ENCODE measurements at regions not wholly inside any gene's neighbourhood (a gene's known extent, or its start where the extent isn't known, plus 50 kb on each side); places are given as distances from the start of the nearest gene placed in this dataset.
A peak's percentile ranks its signal among the peaks of the same experiment; 100 is the strongest.
"Not testable (repeated sequence)": the region's sequence is repeated elsewhere in the genome, so short reads cannot be mapped to it uniquely, and the experiment has no call there.

DNA sequence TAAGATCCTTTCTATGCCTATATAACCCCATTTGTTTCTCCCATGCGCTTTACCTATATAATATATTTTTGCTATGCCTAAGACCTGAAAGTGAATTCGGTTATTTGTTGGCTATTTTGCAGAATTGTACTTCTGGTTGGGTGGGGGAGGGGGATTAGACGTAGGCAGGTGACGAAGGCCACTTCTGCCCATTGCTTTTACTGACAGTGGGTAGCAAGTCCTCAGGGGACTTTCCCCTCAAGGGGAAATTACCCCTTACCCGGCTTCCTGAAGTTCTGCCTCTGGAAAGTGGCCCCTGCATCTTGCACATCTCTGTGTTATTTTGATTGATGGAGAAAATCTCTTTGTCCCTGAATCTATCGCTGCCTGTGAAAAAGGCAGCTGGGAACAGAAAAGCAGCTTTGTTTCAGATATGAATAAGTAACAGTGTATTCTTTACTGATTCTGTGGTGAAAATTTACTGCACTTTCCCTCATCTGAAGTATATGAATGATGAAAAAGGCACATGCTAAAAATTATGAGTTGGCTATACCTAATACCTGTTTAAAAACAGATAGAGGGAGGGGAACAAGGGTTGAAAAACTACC is 133.9 kb downstream of the UTRN start:
- TF ChIP-seq, protein P1, sequence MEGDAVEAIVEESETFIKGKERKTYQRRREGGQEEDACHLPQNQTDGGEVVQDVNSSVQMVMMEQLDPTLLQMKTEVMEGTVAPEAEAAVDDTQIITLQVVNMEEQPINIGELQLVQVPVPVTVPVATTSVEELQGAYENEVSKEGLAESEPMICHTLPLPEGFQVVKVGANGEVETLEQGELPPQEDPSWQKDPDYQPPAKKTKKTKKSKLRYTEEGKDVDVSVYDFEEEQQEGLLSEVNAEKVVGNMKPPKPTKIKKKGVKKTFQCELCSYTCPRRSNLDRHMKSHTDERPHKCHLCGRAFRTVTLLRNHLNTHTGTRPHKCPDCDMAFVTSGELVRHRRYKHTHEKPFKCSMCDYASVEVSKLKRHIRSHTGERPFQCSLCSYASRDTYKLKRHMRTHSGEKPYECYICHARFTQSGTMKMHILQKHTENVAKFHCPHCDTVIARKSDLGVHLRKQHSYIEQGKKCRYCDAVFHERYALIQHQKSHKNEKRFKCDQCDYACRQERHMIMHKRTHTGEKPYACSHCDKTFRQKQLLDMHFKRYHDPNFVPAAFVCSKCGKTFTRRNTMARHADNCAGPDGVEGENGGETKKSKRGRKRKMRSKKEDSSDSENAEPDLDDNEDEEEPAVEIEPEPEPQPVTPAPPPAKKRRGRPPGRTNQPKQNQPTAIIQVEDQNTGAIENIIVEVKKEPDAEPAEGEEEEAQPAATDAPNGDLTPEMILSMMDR (IDR thresholded peaks at IDR 0.05; ENCODE audit: insufficient read depth, low read length), result no peak
- no peak overlapping the region for H3K4me3 ChIP-seq (ENCODE audit: low read depth, low read length)
- no peak for DNase-seq (ENCODE audit: low read depth)

DNA sequence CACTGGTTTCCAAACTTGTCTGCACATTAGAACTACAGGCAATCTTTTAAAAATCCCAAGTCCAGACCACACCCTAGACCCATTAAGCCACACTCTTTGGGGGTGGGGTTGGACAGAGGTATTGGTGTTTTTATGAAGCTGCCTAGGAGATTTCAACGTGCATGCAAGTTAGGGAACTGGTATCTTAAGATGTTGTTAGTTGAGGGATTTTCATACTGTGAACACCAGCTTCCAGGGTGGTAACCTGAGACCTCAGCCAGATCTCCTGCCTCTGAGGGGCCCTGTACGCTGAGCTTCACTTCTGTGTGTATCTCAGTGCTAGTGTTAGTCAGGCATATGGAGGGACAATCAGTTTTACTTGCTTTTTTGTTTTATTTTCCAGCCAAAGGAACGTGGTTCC is 138.0 kb downstream of the UTRN start:
- no peak overlapping the region for H3K4me3 ChIP-seq (ENCODE audit: low read depth, low read length)
- TF ChIP-seq, protein P1 (IDR thresholded peaks at IDR 0.05; ENCODE audit: insufficient read depth, low read length), result no peak
- no peak for DNase-seq (ENCODE audit: low read depth)

DNA sequence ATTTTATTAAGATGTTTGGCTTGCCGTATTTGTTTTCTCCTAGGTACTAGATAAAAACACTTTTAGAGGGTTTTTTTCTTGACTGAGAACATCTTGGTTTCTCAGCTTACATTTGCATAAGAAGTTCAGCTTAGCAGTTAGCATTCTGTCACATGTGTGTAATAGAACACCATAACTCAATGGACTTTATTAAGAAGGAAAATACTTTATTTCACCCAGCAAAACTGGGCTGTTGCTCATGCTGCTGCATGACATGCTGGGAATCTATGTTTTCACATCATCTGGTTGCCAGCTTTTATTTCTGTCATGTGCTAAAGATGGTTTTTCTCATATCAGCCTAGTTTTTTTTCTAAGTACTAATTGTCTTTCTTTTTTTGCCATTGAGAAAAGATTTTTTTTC is 144.6 kb downstream of the UTRN start:
- TF ChIP-seq, protein P1 (IDR thresholded peaks at IDR 0.05; ENCODE audit: insufficient read depth, low read length), result no peak
- no peak for DNase-seq (ENCODE audit: low read depth)
- H3K4me3 ChIP-seq (ENCODE audit: low read depth, low read length), result no peak overlapping the region

DNA sequence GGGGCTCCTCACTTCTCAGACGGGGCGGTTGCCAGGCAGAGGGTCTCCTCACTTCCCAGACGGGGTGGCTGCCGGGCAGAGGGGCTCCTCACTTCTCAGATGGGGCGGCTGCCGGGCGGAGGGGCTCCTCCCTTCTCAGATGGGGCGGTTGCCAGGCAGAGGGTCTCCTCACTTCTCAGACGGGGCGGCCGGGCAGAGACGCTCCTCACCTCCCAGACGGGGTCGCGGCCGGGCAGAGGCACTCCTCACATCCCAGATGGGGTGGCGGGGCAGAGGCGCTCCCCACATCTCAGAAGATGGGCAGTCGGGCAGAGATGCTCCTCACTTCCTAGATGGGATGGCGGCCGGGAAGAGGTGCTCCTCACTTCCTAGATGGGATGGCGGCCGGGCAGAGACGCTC is 148.3 kb downstream of the UTRN start:
- not testable (repeated sequence) for H3K4me3 ChIP-seq (ENCODE audit: low read depth, low read length); DNase-seq (ENCODE audit: low read depth)

DNA sequence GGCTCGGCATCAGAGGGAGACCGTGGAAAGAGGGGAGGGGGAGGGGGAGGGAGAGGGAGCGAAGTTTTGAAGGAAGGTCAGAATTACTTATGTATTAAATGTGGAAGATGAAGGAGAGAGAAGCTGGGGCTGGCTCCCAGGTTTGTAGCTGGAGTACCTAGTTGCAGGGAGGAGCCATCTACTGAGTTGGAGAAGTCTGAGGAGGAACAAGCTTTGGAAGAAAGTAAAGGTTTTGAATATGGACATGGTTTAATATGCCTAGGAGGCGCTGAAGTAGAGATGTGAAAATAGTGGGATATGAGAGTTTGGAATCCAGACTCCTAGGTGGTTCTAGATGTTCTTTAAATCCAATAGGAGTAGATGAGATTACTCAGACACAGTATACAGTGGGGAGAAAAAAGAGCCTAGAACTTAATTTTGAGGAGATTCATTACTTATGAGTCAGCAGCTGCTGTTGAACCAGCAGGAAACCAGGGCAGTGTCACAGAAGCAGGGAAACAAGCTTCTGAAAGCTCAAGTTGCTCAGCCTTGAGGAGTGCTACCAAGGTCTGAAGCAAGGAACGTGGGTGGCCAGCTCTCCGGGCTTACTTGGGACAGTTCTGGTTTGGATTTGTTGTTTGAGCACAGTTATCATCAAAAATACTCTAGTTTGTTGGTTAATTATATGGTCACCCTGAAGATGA is 149.3 kb downstream of the UTRN start:
- DNase-seq (ENCODE audit: low read depth), result peak; percentile 71
- no peak overlapping the region for H3K4me3 ChIP-seq (ENCODE audit: low read depth, low read length)
- TF ChIP-seq, protein P1 (IDR thresholded peaks at IDR 0.05; ENCODE audit: insufficient read depth, low read length), result no peak

DNA sequence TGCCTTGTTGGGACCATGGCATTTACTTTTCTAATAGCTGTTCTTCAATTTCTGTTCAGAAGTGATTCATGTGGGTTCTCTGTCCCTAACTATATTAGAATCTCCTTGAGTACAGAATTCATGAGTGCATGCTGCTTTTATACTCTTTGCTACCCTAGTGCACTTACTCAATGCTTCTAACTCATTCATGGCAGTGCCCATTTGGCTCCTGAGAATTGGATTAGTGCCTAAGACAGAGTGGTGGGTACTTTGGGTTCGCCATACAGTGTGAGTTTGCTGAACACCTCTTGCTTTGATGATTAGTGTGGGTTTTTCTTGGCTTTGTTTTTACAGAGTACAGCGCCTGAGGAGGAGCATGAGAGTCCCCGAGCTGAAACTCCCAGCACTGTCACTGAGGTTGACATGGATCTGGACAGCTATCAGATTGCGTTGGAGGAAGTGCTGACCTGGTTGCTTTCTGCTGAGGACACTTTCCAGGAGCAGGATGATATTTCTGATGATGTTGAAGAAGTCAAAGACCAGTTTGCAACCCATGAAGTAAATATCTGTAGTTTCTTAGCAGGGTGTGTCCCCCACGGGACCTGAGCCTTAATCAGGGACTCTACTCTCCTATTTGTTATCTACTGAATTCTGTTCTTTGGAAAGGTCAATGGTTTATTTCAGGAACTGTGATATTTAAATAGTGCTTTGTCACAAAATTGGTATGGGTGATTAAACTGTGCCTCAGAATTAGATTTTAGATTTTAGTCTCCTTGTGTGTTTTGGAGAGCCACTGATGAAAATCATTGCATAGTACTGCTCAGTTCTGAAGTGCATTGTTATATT is 150.7 kb downstream of the UTRN start:
- no peak overlapping the region for H3K4me3 ChIP-seq (ENCODE audit: low read depth, low read length)
- DNase-seq (ENCODE audit: low read depth), result no peak
- TF ChIP-seq, protein P1 (IDR thresholded peaks at IDR 0.05; ENCODE audit: insufficient read depth, low read length), result no peak

DNA sequence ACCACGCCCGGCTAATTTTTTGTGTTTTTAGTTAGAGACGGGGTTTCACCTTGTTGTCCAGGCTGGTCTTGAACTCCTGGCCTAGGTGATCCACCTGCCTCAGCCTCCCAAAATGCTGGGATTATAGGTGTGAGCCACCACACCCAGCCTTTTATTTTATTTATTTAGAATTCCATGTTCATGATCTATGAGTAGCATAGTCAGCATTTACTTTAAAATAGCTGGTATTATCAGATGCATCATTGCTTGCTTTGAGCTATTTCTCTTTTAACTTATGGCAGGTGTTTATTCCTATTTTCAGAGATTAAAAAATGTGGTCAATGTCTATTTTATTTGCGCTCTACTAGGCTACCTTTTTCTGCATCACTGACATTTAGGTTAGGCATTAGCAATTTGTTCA is 152.0 kb downstream of the UTRN start:
- no peak for DNase-seq (ENCODE audit: low read depth)
- no peak overlapping the region for H3K4me3 ChIP-seq (ENCODE audit: low read depth, low read length)
- TF ChIP-seq, protein P1 (IDR thresholded peaks at IDR 0.05; ENCODE audit: insufficient read depth, low read length), result no peak

Data from fibroblast of the aortic adventitia (primary cell).